Amniotic epithelial cell (primary cell): ENCODE measurements at regions not wholly inside any gene's neighbourhood (a gene's known extent, or its start where the extent isn't known, plus 50 kb on each side); places are given as distances from the start of the nearest gene placed in this dataset.

Source experiments
- DNase-seq: peaks from one replicate; pipeline ENCODE4 v3.0.0-alpha.2; 2010; ENCODE audit warnings: low read depth

GRCh38 chr4:22870847-22871449, 178.2 kb downstream of the GBA3 start:
- DNase-seq, result no peak

DNA sequence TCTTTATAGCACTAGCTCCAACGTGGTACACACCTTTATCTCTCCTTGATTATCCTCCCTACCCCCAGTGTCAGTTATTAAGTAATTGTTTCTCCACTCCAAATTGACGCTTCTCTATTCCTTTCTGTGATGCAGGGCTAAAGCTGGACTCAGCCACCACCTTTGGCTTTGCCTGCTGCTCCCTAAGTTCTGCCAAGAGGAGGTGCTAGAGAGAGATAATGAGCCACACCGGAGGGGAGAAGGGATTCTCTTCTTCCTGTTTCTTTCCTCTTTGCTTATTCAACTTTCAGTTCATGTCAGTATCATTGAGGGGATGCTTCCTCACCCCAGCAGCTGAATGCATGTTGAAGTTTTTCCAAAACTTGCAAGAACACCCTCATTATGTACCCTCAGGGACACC, 176.5 kb downstream of the GBA3 start:
- DNase-seq, result no peak
